HUES64 (cell line): ENCODE measurements at regions not wholly inside any gene's neighbourhood (a gene's known extent, or its start where the extent isn't known, plus 50 kb on each side); places are given as distances from the start of the nearest gene placed in this dataset.

Source experiments
- H3K27ac ChIP-seq: 2 replicates; pipeline ENCODE4 v1.7.0; 2013; ENCODE audit warnings: low read depth, low read length, inconsistent platforms
- H3K27me3 ChIP-seq: 2 replicates; pipeline ENCODE4 v1.6.1; 2013; ENCODE audit warnings: mild to moderate bottlenecking, low read length; ENCODE audit not compliant: insufficient read depth
- H3K36me3 ChIP-seq: 2 replicates; pipeline ENCODE4 v1.6.1; 2013; ENCODE audit warnings: mild to moderate bottlenecking, low read length; ENCODE audit not compliant: insufficient read depth
- H3K4me1 ChIP-seq: 2 replicates; pipeline ENCODE4 v1.6.1; 2013; ENCODE audit warnings: mild to moderate bottlenecking, low read length, moderate library complexity; ENCODE audit not compliant: insufficient read depth
- H3K4me3 ChIP-seq: 2 replicates; pipeline ENCODE4 v1.5.1; 2013; ENCODE audit warnings: mild to moderate bottlenecking, low read length, moderate library complexity
- H3K9ac ChIP-seq: 2 replicates; pipeline ENCODE4 v1.6.1; 2013; ENCODE audit warnings: mild to moderate bottlenecking, low read depth, low read length
- H3K9me3 ChIP-seq: 2 replicates; pipeline ENCODE4 v1.6.1; 2013; ENCODE audit warnings: low read depth, low read length; ENCODE audit not compliant: insufficient read depth
- WGBS: fragments of 150-250, 120-280 bp; methylation state at CpG from one replicate; pipeline ENCODE4 v1.1.7; 2013; ENCODE audit warnings: missing lambda C conversion rate; 5-methylcytosine and 5-hydroxymethylcytosine counted together

DNA sequence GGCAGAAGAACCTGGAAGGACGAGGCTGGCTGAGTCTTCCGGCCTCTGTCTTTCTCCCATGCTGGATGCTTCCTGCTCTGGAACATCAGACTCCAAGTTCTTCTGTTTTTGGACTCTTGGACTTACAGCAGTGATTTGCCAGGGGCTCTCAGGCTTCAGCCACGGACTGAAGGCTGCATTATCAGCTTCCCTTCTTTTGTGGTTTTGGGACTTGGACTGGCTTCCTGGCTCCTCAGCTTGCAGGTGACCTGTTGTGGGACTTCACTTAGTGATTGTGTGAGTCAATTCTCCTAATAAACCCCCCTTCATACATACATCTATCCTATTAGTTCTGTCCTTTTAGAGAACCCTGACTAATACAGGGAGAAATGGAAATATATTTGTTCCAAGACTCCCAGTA is 265.8 kb downstream of the PCDH18 start:
- H3K27ac ChIP-seq, result no peak overlapping the region
- H3K4me1 ChIP-seq, result peaks cover 3% of the 10 kb centered on the region; the same call in 1 of the 2 replicates
- H3K4me3 ChIP-seq, result no peak overlapping the region
- H3K9me3 ChIP-seq, result no peaks in the 10 kb centered on the region
- no peaks in the 10 kb centered on the region for H3K27me3 ChIP-seq
- no peaks in the 10 kb centered on the region for H3K36me3 ChIP-seq
- 93% methylated on average over 3 of the region's 3 CpGs for WGBS
- no peak overlapping the region for H3K9ac ChIP-seq

DNA sequence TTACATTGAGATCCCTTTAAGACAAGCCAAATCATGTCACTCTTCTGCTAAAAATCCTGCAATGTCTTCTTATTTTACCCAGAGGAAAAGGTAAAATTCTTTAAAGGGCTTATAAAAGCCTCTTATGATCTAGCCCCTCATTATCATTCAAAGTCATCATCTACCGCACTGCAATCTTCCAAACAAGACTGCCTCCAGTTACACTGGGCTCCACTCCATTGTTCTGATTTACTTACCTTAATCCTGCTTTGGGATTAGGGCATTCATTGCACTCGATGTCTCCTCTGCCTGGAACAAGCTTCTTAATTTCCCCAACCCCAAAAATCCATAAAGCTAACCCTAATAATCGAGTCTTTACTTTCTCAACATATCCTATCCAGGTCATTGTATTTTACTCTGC is 269.1 kb downstream of the PCDH18 start:
- Histone ChIP-seq H3K4me3 (no peak overlapping the region), H3K9me3 (no peaks in the 10 kb centered on the region), H3K36me3 (no peaks in the 10 kb centered on the region), H3K27me3 (no peaks in the 10 kb centered on the region), H3K27ac (no peak overlapping the region), H3K9ac (no peak overlapping the region), H3K4me1 (peaks cover 3% of the 10 kb centered on the region; the same call in 1 of the 2 replicates)
- WGBS, result 89% methylated on average over 3 of the region's 3 CpGs

DNA sequence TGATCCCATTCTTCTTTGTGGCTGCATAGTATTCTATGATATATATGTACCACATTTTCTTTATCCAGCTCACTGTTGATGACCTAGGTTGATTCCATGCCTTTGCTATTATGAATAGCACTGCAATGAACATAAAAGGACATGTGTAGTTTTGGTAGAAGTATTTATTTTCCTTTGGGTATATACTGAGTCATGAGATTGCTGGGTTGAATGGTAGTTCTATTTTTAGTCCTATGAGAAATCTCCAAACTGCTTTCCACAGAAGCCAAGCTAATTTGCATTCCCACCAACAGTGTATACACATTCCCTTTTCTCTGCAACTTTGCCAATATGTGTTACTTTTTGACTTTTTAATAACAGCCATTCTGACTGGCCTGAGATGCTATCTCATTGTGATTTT is 278.3 kb downstream of the PCDH18 start:
- Histone ChIP-seq H3K9me3 (no peaks in the 10 kb centered on the region), H3K4me1 (no peaks in the 10 kb centered on the region), H3K36me3 (no peaks in the 10 kb centered on the region), H3K27ac (no peak overlapping the region), H3K9ac (no peak overlapping the region), H3K4me3 (no peak overlapping the region), H3K27me3 (no peaks in the 10 kb centered on the region)

DNA sequence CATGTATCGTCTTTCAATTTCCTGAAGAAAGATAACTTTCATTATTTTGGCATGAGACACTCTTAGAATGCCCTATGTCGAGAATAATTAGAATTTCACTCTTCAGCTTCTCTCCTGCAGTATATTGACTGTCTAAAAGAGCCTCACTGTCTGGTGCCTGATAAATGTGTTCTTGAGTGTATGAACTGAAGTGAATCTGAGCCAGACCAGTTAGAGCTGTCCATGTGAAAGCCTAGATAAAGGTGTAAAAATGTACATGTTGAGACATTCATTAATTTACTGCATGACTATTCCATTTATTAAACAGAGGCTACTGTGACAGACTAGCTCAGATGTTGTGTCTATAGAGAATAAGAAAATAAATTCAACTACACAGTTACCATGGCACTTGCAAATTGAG is 283.2 kb downstream of the PCDH18 start:
- no peaks in the 10 kb centered on the region for H3K27me3 ChIP-seq
- no peaks in the 10 kb centered on the region for H3K9me3 ChIP-seq
- no peaks in the 10 kb centered on the region for H3K4me1 ChIP-seq
- 100% methylated on average over 2 of the region's 2 CpGs for WGBS
- H3K4me3 ChIP-seq, result no peak overlapping the region
- H3K27ac ChIP-seq, result no peak overlapping the region
- H3K36me3 ChIP-seq, result no peaks in the 10 kb centered on the region
- H3K9ac ChIP-seq, result no peak overlapping the region

DNA sequence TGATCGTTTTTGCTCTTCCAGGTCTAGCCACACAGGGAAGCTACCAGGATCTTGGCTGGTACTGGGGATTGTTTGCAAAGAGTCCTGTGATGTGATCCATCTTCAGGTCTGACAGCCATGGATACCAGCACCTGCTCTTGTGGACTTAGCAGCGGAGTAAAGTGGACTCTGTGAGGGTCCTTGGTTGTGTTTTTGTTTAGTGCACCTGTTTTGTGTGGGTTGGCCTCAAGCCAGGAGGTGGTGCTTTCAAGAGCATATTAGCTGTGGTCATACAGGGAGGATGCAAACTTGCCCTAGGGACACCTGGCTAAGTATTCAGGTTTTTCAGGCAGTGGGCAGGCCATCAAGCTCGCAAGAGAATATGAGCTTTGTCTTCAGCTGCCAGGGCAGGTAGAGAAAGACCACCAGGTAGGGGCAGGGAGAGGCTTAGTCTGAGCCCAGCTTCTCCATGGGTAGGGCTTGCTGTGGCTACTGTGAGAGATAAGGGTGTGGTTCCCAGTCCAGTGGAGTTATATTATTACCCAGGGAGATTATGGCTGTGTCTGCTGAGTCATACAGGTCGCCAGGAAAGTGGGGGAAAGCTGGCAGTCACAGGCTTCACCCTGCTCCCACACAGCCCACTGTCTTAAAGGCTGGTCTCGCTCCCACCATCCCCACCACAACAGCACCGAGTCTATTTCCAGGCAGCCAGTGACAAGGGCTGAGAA is 293.7 kb downstream of the PCDH18 start:
- H3K27me3 ChIP-seq, result no peaks in the 10 kb centered on the region
- H3K9ac ChIP-seq, result no peak overlapping the region
- H3K4me1 ChIP-seq, result no peaks in the 10 kb centered on the region
- no peak overlapping the region for H3K4me3 ChIP-seq
- H3K36me3 ChIP-seq, result no peaks in the 10 kb centered on the region
- no peak overlapping the region for H3K27ac ChIP-seq
- 94% methylated on average over 5 of the region's 6 CpGs for WGBS
- H3K9me3 ChIP-seq, result no peaks in the 10 kb centered on the region

DNA sequence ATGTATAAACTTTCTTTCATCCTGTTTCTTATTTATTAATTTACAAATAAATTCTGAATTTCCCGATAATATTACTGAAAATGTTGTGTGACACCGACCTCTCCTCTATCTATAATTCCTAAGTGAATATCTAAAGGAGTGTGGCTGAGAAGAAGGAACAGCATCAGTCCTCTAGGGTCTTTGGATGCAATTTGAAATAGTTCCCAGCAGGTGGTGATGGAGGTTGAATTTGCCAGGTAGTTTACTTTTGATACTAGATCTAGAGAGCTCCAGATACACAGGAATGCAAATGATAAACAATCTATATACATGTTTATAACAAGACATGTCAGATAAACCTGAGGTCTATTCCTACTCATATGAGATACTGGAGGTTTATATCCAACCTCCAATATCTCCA is 305.4 kb downstream of the PCDH18 start:
- Histone ChIP-seq H3K4me3 (no peak overlapping the region), H3K9me3 (no peaks in the 10 kb centered on the region), H3K27me3 (no peaks in the 10 kb centered on the region), H3K4me1 (no peaks in the 10 kb centered on the region), H3K27ac (no peak overlapping the region), H3K36me3 (no peaks in the 10 kb centered on the region), H3K9ac (no peak overlapping the region)
- no CpG with 5 or more reads among the region's 2 CpGs for WGBS

DNA sequence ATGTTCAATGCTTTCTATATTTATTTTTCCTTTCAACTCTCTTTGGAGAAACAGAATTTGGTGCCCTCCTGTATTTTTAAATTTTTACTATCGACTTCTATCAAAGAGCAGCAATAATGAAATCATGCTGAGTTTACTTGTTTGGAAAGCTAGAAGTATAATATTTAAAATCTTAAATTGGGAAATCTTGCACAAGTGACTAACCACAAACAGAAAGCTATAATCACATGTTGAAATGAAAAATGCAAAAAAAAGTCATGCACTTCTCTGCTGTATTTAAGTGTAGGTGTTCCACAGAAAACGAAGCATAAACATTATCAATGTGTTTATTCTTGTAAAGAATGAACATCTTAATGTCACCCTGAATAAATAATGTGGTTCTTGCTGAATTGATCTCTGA is 306.1 kb downstream of the PCDH18 start:
- Histone ChIP-seq H3K4me1 (no peaks in the 10 kb centered on the region), H3K36me3 (no peaks in the 10 kb centered on the region), H3K9ac (no peak overlapping the region), H3K4me3 (no peak overlapping the region), H3K27ac (no peak overlapping the region), H3K9me3 (no peaks in the 10 kb centered on the region), H3K27me3 (no peaks in the 10 kb centered on the region)
- WGBS, result 100% methylated on average over 2 of the region's 2 CpGs

DNA sequence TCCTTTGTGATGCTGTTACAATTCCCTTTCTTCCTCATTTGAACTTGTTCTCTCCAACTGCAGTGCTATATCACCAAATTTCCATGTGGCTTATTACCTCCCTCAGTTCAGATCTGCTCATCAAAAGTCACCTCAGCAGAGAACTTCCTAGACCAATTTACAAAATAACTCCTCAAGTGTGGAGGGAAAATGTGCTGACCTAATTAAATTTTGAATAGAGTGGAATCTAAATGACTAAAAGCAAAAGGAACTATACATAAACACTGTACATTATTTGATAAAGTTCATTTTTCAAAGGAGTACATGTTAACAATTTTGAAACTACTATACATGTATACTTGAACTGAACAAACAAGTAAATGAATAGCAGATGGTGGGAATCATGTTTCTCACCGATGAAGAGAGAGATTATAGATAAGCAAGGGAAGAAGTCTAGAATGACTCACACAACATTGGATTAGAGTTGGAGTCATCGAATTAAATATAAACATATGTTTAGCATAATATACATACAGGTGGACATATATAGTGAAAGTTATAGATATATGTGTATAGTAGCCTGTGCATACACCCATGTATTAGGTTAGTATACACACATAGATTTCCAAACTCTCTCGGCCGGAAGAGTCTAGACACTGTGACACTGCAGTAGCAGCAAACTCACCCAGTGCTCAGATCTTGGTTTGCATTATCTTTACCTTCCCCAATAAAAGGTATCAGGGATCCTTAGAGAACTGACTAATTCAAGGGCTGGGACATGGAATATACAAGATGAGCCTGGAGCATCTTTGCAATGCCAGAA is 318.7 kb downstream of the PCDH18 start:
- no peak overlapping the region for H3K4me3 ChIP-seq
- WGBS, result 87% methylated on average over 3 of the region's 4 CpGs
- H3K27ac ChIP-seq, result no peak overlapping the region
- no peaks in the 10 kb centered on the region for H3K27me3 ChIP-seq
- no peaks in the 10 kb centered on the region for H3K9me3 ChIP-seq
- H3K9ac ChIP-seq, result no peak overlapping the region
- 0 out of 2 replicates have a peak, but pooled peaks cover 5% of the 10 kb centered on the region for H3K4me1 ChIP-seq
- H3K36me3 ChIP-seq, result no peaks in the 10 kb centered on the region

DNA sequence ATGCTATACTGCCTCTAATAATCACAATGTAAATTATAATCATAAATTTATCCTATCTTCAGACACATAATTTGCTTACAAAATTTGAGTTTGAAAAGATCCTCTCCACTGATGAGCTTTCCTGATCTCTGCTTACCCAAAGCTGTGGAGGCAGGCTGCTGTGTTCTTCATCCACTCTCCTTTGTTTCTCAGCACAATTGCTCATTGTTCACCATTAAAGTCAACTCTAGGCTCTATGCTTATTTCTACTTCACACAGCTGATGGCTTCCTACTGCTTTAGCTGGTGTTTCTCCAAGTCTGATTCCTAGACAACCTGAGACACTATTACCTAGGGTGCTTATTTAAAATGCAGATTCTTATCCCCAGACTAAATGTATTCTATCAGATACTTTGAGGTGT is 319.7 kb downstream of the PCDH18 start:
- Histone ChIP-seq H3K36me3 (no peaks in the 10 kb centered on the region), H3K27ac (no peak overlapping the region), H3K27me3 (no peaks in the 10 kb centered on the region)

DNA sequence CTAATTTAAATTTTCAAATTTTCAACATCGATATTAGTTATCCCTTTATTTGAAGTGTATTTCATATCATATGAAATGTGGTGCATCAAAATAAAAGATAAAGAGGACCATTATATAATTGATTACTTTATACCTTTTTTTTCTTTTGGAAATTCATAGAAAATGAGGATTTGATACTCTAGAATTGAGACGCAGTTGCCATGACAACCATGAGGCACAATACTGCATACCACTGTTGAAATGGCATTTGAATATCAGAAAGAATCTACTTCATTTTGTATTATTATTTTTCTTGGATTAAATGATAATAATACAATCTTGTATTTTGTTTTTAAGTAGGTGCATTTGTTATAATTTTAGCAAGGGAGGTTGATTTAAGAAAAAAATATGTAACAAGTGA is 323.1 kb downstream of the PCDH18 start:
- WGBS, result 100% methylated on average over 1 of the region's 2 CpGs
- Histone ChIP-seq H3K9me3 (no peaks in the 10 kb centered on the region), H3K4me3 (no peak overlapping the region)

More for the DNA sequence above, 319.7 kb downstream of the PCDH18 start:
- H3K4me3 ChIP-seq, result no peak overlapping the region
- no peak overlapping the region for H3K9ac ChIP-seq
- H3K9me3 ChIP-seq, result no peaks in the 10 kb centered on the region
- H3K4me1 ChIP-seq, result 0 out of 2 replicates have a peak, but pooled peaks cover 5% of the 10 kb centered on the region

DNA sequence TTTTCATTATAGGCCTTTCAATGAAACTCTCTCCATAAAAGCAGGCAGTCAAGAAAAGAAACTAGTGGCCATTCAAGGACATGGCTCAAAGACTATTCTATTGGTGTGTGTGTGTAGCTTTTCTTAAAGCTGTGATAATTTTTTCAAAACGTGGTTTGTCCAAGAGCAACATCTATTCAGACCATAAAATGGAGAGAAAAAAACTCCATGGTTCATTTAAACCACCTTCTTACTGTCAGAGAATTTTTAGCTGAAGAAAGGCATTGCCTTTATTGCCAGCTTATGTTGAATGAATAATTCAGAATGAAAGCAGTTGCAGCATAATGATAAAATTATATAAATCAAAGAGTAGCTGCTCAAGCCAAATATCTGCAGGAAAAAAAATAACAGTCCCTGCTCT is 325.5 kb downstream of the PCDH18 start:
- H3K9me3 ChIP-seq, result no peaks in the 10 kb centered on the region
- H3K27me3 ChIP-seq, result no peaks in the 10 kb centered on the region
- no peak overlapping the region for H3K4me3 ChIP-seq
- H3K4me1 ChIP-seq, result no peaks in the 10 kb centered on the region
- H3K9ac ChIP-seq, result no peak overlapping the region
- H3K36me3 ChIP-seq, result no peaks in the 10 kb centered on the region
- H3K27ac ChIP-seq, result no peak overlapping the region
- WGBS, result 78% methylated on average over 1 of the region's 1 CpG

More for the DNA sequence above, 323.1 kb downstream of the PCDH18 start:
- Histone ChIP-seq H3K27me3 (no peaks in the 10 kb centered on the region), H3K27ac (no peak overlapping the region), H3K4me1 (0 out of 2 replicates have a peak, but pooled peaks cover 5% of the 10 kb centered on the region), H3K36me3 (no peaks in the 10 kb centered on the region), H3K9ac (no peak overlapping the region)
